ENCODE measurements at regions not wholly inside any gene's neighbourhood (a gene's known extent, or its start where the extent isn't known, plus 50 kb on each side); places are given as distances from the start of the nearest gene placed in this dataset.

DNA sequence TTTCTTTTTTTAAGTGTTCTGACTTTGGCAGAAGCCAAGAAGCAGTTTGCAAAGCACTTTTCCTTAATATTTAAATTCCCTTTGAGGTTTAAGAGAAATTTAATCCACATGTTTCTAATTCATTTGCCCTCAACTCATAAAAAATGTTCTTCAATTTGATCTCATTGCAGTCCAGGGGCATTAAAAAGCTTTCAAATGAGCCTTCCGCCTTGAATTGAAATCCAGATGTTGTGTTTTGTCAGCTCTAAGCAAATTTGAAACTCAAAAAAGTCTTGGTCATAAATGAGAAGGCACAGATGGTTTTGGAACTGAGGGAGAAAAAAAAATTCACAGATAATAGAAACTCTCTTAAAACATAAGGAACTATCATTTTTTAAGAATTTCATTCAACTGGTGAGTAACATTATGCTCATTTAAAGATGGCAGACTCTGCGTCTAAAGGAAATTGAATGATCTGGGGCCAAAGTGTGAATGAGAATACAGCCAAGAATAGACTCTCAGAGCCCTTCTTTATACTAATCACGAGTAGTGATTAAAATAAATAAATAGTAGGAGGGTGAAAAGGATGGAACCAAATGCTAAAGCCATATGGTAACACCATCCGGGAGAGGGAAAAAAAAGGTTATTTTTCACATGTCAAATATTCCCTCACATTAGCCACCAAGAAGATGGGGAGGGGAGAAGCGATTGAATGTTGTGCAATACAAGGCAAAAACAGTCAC is 1304.7 kb downstream of the CDH8 start:
- TF ChIP-seq, protein P1, sequence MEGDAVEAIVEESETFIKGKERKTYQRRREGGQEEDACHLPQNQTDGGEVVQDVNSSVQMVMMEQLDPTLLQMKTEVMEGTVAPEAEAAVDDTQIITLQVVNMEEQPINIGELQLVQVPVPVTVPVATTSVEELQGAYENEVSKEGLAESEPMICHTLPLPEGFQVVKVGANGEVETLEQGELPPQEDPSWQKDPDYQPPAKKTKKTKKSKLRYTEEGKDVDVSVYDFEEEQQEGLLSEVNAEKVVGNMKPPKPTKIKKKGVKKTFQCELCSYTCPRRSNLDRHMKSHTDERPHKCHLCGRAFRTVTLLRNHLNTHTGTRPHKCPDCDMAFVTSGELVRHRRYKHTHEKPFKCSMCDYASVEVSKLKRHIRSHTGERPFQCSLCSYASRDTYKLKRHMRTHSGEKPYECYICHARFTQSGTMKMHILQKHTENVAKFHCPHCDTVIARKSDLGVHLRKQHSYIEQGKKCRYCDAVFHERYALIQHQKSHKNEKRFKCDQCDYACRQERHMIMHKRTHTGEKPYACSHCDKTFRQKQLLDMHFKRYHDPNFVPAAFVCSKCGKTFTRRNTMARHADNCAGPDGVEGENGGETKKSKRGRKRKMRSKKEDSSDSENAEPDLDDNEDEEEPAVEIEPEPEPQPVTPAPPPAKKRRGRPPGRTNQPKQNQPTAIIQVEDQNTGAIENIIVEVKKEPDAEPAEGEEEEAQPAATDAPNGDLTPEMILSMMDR (IDR thresholded peaks at IDR 0.05) = no peak
- no peak for TF ChIP-seq EP300 (IDR thresholded peaks at IDR 0.05)
- no peak for TF ChIP-seq POLR2A (IDR thresholded peaks at IDR 0.05; ENCODE audit: low read depth)
- TF ChIP-seq POLR2AphosphoS5 (IDR thresholded peaks at IDR 0.05) = no peak
